KMS-11 (cell line): ENCODE measurements at regions not wholly inside any gene's neighbourhood (a gene's known extent, or its start where the extent isn't known, plus 50 kb on each side); places are given as distances from the start of the nearest gene placed in this dataset.

Experiments
- H2AFZ ChIP-seq: fragments of 200-600 bp; sonication (generic); 2 replicates; pipeline ENCODE4 v1.6.1; 2016; ENCODE audit warnings: antibody characterized with exemption, mixed run types, low read depth
- H3K27ac ChIP-seq: fragments of 200-600 bp; sonication (generic); 2 replicates; pipeline ENCODE4 v1.6.1; 2016; ENCODE audit warnings: mild to moderate bottlenecking, mixed run types
- H3K27me3 ChIP-seq: fragments of 200-600 bp; sonication (generic); 2 replicates; pipeline ENCODE4 v1.6.1; 2017; ENCODE audit warnings: mild to moderate bottlenecking, low read depth, mixed run types, moderate library complexity; ENCODE audit not compliant: insufficient read depth
- H3K36me3 ChIP-seq: fragments of 200-600 bp; sonication (generic); 2 replicates; pipeline ENCODE4 v1.6.1; 2017; ENCODE audit warnings: mild to moderate bottlenecking, mixed run types; ENCODE audit not compliant: insufficient read depth
- H3K4me1 ChIP-seq: fragments of 200-600 bp; sonication (generic); 2 replicates; pipeline ENCODE4 v1.6.1; 2016; ENCODE audit warnings: mild to moderate bottlenecking, low read depth, mixed run types; ENCODE audit not compliant: poor library complexity, severe bottlenecking
- H3K4me2 ChIP-seq: fragments of 200-600 bp; sonication (generic); 2 replicates; pipeline ENCODE4 v1.7.0; 2016; ENCODE audit warnings: mild to moderate bottlenecking, mixed run types
- H3K4me3 ChIP-seq: fragments of 200-600 bp; sonication (generic); IDR thresholded peaks from 2 replicates; pipeline ENCODE4 v1.6.1; 2017; ENCODE audit warnings: low read depth, low read length, mixed read lengths; ENCODE audit not compliant: insufficient read depth
- H3K79me2 ChIP-seq: fragments of 200-600 bp; sonication (generic); 2 replicates; pipeline ENCODE4 v1.6.1; 2016; ENCODE audit warnings: low read depth, mixed run types; ENCODE audit not compliant: insufficient read depth
- H3K9ac ChIP-seq: fragments of 200-600 bp; sonication (generic); 2 replicates; pipeline ENCODE4 v1.6.1; 2016; ENCODE audit warnings: mild to moderate bottlenecking, mixed run types
- H4K20me1 ChIP-seq: fragments of 200-600 bp; sonication (generic); 2 replicates; pipeline ENCODE4 v1.6.1; 2016; ENCODE audit warnings: mild to moderate bottlenecking, mixed run types; ENCODE audit not compliant: insufficient read depth
- CTCF ChIP-seq: fragments of 200-600 bp; sonication (generic); conservative IDR thresholded peaks from 2 replicates; pipeline ENCODE4 v1.6.1; 2017; ENCODE audit warnings: low read depth, mild to moderate bottlenecking, antibody characterized with exemption, low read length, moderate library complexity, mixed read lengths

GRCh38 chr16:86995456-86995855, 321.7 kb downstream of the C16orf95 start:
- no peak for TF ChIP-seq CTCF
- no peaks in the 10 kb centered on the region for H4K20me1 ChIP-seq
- H3K27me3 ChIP-seq = peaks cover 22% of the 10 kb centered on the region; the same call in 1 of the 2 replicates
- H3K36me3 ChIP-seq = no peaks in the 10 kb centered on the region
- no peak overlapping the region for H3K9ac ChIP-seq
- H3K4me3 ChIP-seq = no peak overlapping the region
- no peaks in the 10 kb centered on the region for H3K79me2 ChIP-seq
- H2AFZ ChIP-seq = no peak overlapping the region
- no peaks in the 10 kb centered on the region for H3K4me1 ChIP-seq
- no peak overlapping the region for H3K27ac ChIP-seq
- H3K4me2 ChIP-seq = no peak overlapping the region

- no peaks in the 10 kb centered on the region for H3K4me1 ChIP-seq
- no peak for TF ChIP-seq CTCF
- no peaks in the 10 kb centered on the region for H3K79me2 ChIP-seq
- no peak overlapping the region for H3K27ac ChIP-seq
- no peak overlapping the region for H2AFZ ChIP-seq
- H3K4me3 ChIP-seq = no peak overlapping the region
- peaks cover 21% of the 10 kb centered on the region; the same call in 1 of the 2 replicates for H3K27me3 ChIP-seq
- no peak overlapping the region for H3K4me2 ChIP-seq
- no peaks in the 10 kb centered on the region for H4K20me1 ChIP-seq
- H3K36me3 ChIP-seq = no peaks in the 10 kb centered on the region
- H3K9ac ChIP-seq = no peak overlapping the region
These were observed 321.1 kb downstream of the C16orf95 start for GRCh38 chr16:86996081-86996480.

- H2AFZ ChIP-seq = no peak overlapping the region
- no peak overlapping the region for H3K27ac ChIP-seq
- H3K9ac ChIP-seq = no peak overlapping the region
- no peak overlapping the region for H3K4me2 ChIP-seq
- no peaks in the 10 kb centered on the region for H3K79me2 ChIP-seq
- H4K20me1 ChIP-seq = no peaks in the 10 kb centered on the region
- TF ChIP-seq CTCF = no peak
- H3K27me3 ChIP-seq = peaks cover 18% of the 10 kb centered on the region; the same call in 1 of the 2 replicates
- no peak overlapping the region for H3K4me3 ChIP-seq
- H3K4me1 ChIP-seq = no peaks in the 10 kb centered on the region
- H3K36me3 ChIP-seq = no peaks in the 10 kb centered on the region
These were observed 320.1 kb downstream of the C16orf95 start for GRCh38 chr16:86997058-86997457.

- Histone ChIP-seq H3K4me3 (no peak overlapping the region), H3K79me2 (no peaks in the 10 kb centered on the region), H3K9ac (no peak overlapping the region), H3K4me1 (no peaks in the 10 kb centered on the region), H4K20me1 (no peaks in the 10 kb centered on the region), H3K27me3 (peaks cover 18% of the 10 kb centered on the region; the same call in 1 of the 2 replicates), H3K27ac (no peak overlapping the region), H3K4me2 (no peak overlapping the region), H2AFZ (no peak overlapping the region), H3K36me3 (no peaks in the 10 kb centered on the region)
- TF ChIP-seq CTCF = no peak
These were observed 318.8 kb downstream of the C16orf95 start for GRCh38 chr16:86998196-86999001.
